K562 (cell line): ENCODE measurements at regions not wholly inside any gene's neighbourhood (a gene's known extent, or its start where the extent isn't known, plus 50 kb on each side); places are given as distances from the start of the nearest gene placed in this dataset.

ENCODE experiments used
- ATAC-seq: fragments of 200-7000 bp; cut with Tn5 transposase; 3 replicates; pipeline ENCODE4 v1.9.1; 2020; ENCODE audit warnings: moderate library complexity
- BruUV-seq: library from RNA; stranded (reverse); fragments of 400-500 nt; replicated peaks from 2 replicates; lab custom pipeline; 2021; lab: Mats Ljungman, UMichigan
- CTCF ChIA-PET: fragments of 300-600 bp; formaldehyde crosslinking; extraction: SDS; loops from one replicate; lab custom pipeline; 2021; ENCODE audit warnings: low intra/inter-chr PET ratio; lab: Yijun Ruan, JAX
- POLR2A ChIA-PET: fragments of 300-600, 350-650 bp; sonication (Branson Sonifier 250); formaldehyde crosslinking; extraction: SDS; loops from one replicate; lab custom pipeline; 2021; ENCODE audit warnings: antibody characterized with exemption, inconsistent platforms; lab: Yijun Ruan, JAX
- DNase-seq, 4 experiments: peaks; one replicate each; pipeline versions ENCODE4 v3.0.0 to v3.0.0-alpha.2; 2011 to 2018; ENCODE audit warnings: low spot score in 3 of 4, mixed read lengths in 3 of 4; ENCODE audit errors: extremely low read depth in 1 of 4
- FAIRE-seq: peaks from 2 replicates; lab custom pipeline; 2011; peaks lifted over from hg19 to GRCh38; lab: Jason Lieb, UNC
- H2AFZ ChIP-seq: 2 replicates; pipeline ENCODE4 v1.6.0; 2011; ENCODE audit warnings: low read depth, low read length, control low read depth, inconsistent platforms
- H3K27ac ChIP-seq: fragments of 200-600 bp; 3 replicates; pipeline ENCODE4 v1.8.0; 2011; ENCODE audit warnings: low read depth, mild to moderate bottlenecking, control low read depth, inconsistent platforms, low read length, moderate library complexity, mixed read lengths; ENCODE audit errors: extremely low read depth
- H3K27me3 ChIP-seq, 2 experiments: fragments of 300-600 bp in 1 of 2; 2 replicates in 1 of 2; 3 replicates in 1 of 2; pipeline versions ENCODE4 v1.6.0 to v1.8.0; 2011; ENCODE audit warnings: inconsistent platforms in 2 of 2, low read length in 2 of 2, mild to moderate bottlenecking in 1 of 2, mixed read lengths in 1 of 2, moderate library complexity in 1 of 2; ENCODE audit not compliant: control insufficient read depth in 2 of 2, insufficient read depth in 2 of 2
- H3K36me3 ChIP-seq: fragments of 300-600 bp; 3 replicates; pipeline ENCODE4 v1.8.0; 2011; ENCODE audit warnings: mild to moderate bottlenecking, low read length, inconsistent platforms; ENCODE audit not compliant: control insufficient read depth, insufficient read depth
- H3K4me1 ChIP-seq, 2 experiments: fragments of 200-600 bp in 1 of 2; replicated peaks in 1 of 2; 2 replicates in 1 of 2; 3 replicates in 1 of 2; pipeline versions ENCODE4 v1.5.1 to v1.8.0; 2011; ENCODE audit warnings: inconsistent platforms in 2 of 2, low read length in 2 of 2, mild to moderate bottlenecking in 1 of 2, mixed read lengths in 1 of 2, moderate library complexity in 1 of 2; ENCODE audit not compliant: control insufficient read depth in 2 of 2, insufficient read depth in 2 of 2
- H3K4me2 ChIP-seq: 2 replicates; pipeline ENCODE4 v1.6.1; 2011; ENCODE audit warnings: low read length, control low read depth, inconsistent platforms, mixed read lengths; ENCODE audit not compliant: insufficient read depth
- H3K4me3 ChIP-seq: fragments of 200-600 bp; sonication (generic), shearing (Covaris generic); 2 replicates; pipeline ENCODE4 v1.5.1; 2016; ENCODE audit warnings: control low read depth, inconsistent platforms
- H3K79me2 ChIP-seq: fragments of 200-600 bp; 3 replicates; pipeline ENCODE4 v1.8.0; 2011; ENCODE audit warnings: low read length, inconsistent platforms; ENCODE audit not compliant: control insufficient read depth, insufficient read depth
- H3K9ac ChIP-seq, 2 experiments: 2 replicates each; pipeline versions ENCODE4 v1.6.0 to v1.6.1; 2011; ENCODE audit warnings: low read depth in 2 of 2, low read length in 2 of 2, control low read depth in 1 of 2, inconsistent platforms in 1 of 2, mild to moderate bottlenecking in 1 of 2, mixed read lengths in 1 of 2; ENCODE audit not compliant: insufficient read depth in 1 of 2
- H3K9me1 ChIP-seq: one replicate; pipeline ENCODE4 v1.6.0; 2011; ENCODE audit warnings: inconsistent platforms, mild to moderate bottlenecking, low read length, moderate library complexity; ENCODE audit not compliant: control insufficient read depth, insufficient read depth
- H3K9me3 ChIP-seq: replicated peaks from 2 replicates; pipeline ENCODE4 v1.5.1; 2011; ENCODE audit warnings: low read depth, low read length, inconsistent platforms; ENCODE audit not compliant: control insufficient read depth, insufficient read depth
- H4K20me1 ChIP-seq: replicated peaks from 2 replicates; pipeline ENCODE4 v1.6.1; 2011; ENCODE audit warnings: low read length, inconsistent platforms, mixed read lengths; ENCODE audit not compliant: control insufficient read depth, insufficient read depth
- BCL6 ChIP-seq: fragments of 250-450 bp; sonication (Bioruptor Pico); IDR thresholded peaks from 2 replicates; pipeline ENCODE4 v1.4.0; 2020
- COPS2 ChIP-seq: fragments of 450-650 bp; conservative IDR thresholded peaks from 2 replicates; pipeline ENCODE4 v1.6.1; 2016; ENCODE audit warnings: mild to moderate bottlenecking, moderate library complexity
- CTBP1 ChIP-seq: fragments of 450-650 bp; IDR thresholded peaks from 2 replicates; pipeline ENCODE4 v1.6.1; 2016; ENCODE audit warnings: borderline replicate concordance
- EZH2 ChIP-seq: IDR thresholded peaks from 2 replicates; pipeline ENCODE4 v1.6.1; 2012; ENCODE audit warnings: low read depth, mild to moderate bottlenecking, inconsistent platforms, low read length, borderline replicate concordance
- GABPB1 ChIP-seq: sonication (generic); formaldehyde crosslinking; IDR thresholded peaks from 2 replicates; pipeline ENCODE4 v1.8.0; 2022; ENCODE audit warnings: mild to moderate bottlenecking, missing genetic modification reagents
- GATAD2A ChIP-seq: fragments of 450-650 bp; IDR thresholded peaks from 2 replicates; pipeline ENCODE4 v1.6.1; 2017
- HDGF ChIP-seq: fragments of 450-650 bp; IDR thresholded peaks from 2 replicates; pipeline ENCODE4 v1.6.1; 2016
- HMGN3 ChIP-seq: IDR thresholded peaks from 2 replicates; pipeline ENCODE4 v1.6.1; 2011; ENCODE audit warnings: borderline replicate concordance, low read depth, mild to moderate bottlenecking, mixed read lengths, low read length; ENCODE audit not compliant: insufficient read length; ENCODE audit errors: extremely low read depth
- HSF4 ChIP-seq: fragments of 250-450 bp; sonication (Bioruptor Pico); IDR thresholded peaks from 2 replicates; pipeline ENCODE4 v2.1.2; 2022; ENCODE audit warnings: mild to moderate bottlenecking, moderate library complexity, borderline replicate concordance
- KDM2B ChIP-seq: fragments of 250-450 bp; sonication (Bioruptor Pico); IDR thresholded peaks from 2 replicates; pipeline ENCODE4 v1.8.0; 2021; ENCODE audit warnings: mild to moderate bottlenecking, moderate library complexity
- NFXL1 ChIP-seq: fragments of 450-650 bp; formaldehyde crosslinking; IDR thresholded peaks from 2 replicates; pipeline ENCODE4 v1.4.0; 2021; ENCODE audit warnings: mild to moderate bottlenecking
- NFYB ChIP-seq: IDR thresholded peaks from 2 replicates; pipeline ENCODE4 v1.6.1; 2011; ENCODE audit warnings: mild to moderate bottlenecking, moderate library complexity; ENCODE audit not compliant: insufficient read length; ENCODE audit errors: extremely low read depth
- OTX1 ChIP-seq: fragments of 450-650 bp; formaldehyde crosslinking; IDR thresholded peaks from 2 replicates; pipeline ENCODE4 v1.4.0; 2022; ENCODE audit warnings: mild to moderate bottlenecking
- POLR2A ChIP-seq: fragments of 450-650 bp; conservative IDR thresholded peaks from 2 replicates; pipeline ENCODE4 v1.6.1; 2016
- RCOR1 ChIP-seq, 2 experiments: IDR thresholded peaks; 2 replicates each; pipeline ENCODE4 v1.6.1; 2012; ENCODE audit warnings: low read depth in 2 of 2, low read length in 2 of 2, borderline replicate concordance in 1 of 2, improper control_type of control experiment in 1 of 2
- RFX7 ChIP-seq: fragments of 250-450 bp; sonication (Bioruptor Pico); IDR thresholded peaks from 2 replicates; pipeline ENCODE4 v1.5.1; 2021; ENCODE audit warnings: mild to moderate bottlenecking
- RNF2 ChIP-seq: sonication (generic); IDR thresholded peaks from 2 replicates; pipeline ENCODE4 v1.6.1; 2016
- TAF15 ChIP-seq: fragments of 200-400 bp; formaldehyde crosslinking; IDR thresholded peaks from 2 replicates; pipeline ENCODE4 v1.6.1; 2017; ENCODE audit warnings: mild to moderate bottlenecking, low read depth, low read length, moderate library complexity
- ZBTB7A ChIP-seq: IDR thresholded peaks from 2 replicates; pipeline ENCODE4 v1.6.1; 2011; ENCODE audit warnings: low read depth, mild to moderate bottlenecking, low read length, moderate library complexity, borderline replicate concordance; ENCODE audit not compliant: control insufficient read depth
- ZNF124 ChIP-seq: sonication (generic); formaldehyde crosslinking; IDR thresholded peaks from 2 replicates; pipeline ENCODE4 v1.8.1; 2022; ENCODE audit warnings: missing genetic modification reagents
- ZNF282 ChIP-seq: sonication (generic); formaldehyde crosslinking; IDR thresholded peaks from 2 replicates; pipeline ENCODE4 v1.8.1; 2023; ENCODE audit warnings: missing genetic modification reagents
- ZNF408 ChIP-seq: fragments of 250-450 bp; sonication (Bioruptor Pico); IDR thresholded peaks from 2 replicates; pipeline ENCODE4 v1.4.0; 2020; ENCODE audit warnings: low read depth, mild to moderate bottlenecking, moderate library complexity
- ZNF764 ChIP-seq: fragments of 250-450 bp; sonication (Bioruptor Pico); IDR thresholded peaks from 2 replicates; pipeline ENCODE4 v1.4.0; 2020; ENCODE audit warnings: low read depth, mild to moderate bottlenecking, moderate library complexity
- ZNF785 ChIP-seq: fragments of 250-450 bp; sonication (Bioruptor Pico); IDR thresholded peaks from 2 replicates; pipeline ENCODE4 v1.4.0; 2020; ENCODE audit warnings: mild to moderate bottlenecking
- WGBS: fragments of 100-300 bp; shearing (Covaris generic); methylation state at CpG from one replicate; pipeline ENCODE4 v1.1.6; 2016; ENCODE audit warnings: low coverage, mixed read lengths; ENCODE audit not compliant: insufficient coverage; ENCODE audit errors: missing lambda C conversion rate; 5-methylcytosine and 5-hydroxymethylcytosine counted together
- in situ Hi-C: fragments of 300-500 bp; cut with MboI; formaldehyde crosslinking; loops from 4 replicates; pipeline ENCODE4 v1.15.0; 2018; ENCODE audit warnings: inconsistent platforms, mixed read lengths
- intact Hi-C: fragments of 100-400 bp; cut with micrococcal nuclease; formaldehyde crosslinking; loops from 2 replicates; pipeline ENCODE4 v1.14.2; 2022
- TF ChIP-seq, protein P1 (sequence below): fragments of 450-650 bp; IDR thresholded peaks from 2 replicates; pipeline ENCODE4 v1.6.1; 2016

DNA sequence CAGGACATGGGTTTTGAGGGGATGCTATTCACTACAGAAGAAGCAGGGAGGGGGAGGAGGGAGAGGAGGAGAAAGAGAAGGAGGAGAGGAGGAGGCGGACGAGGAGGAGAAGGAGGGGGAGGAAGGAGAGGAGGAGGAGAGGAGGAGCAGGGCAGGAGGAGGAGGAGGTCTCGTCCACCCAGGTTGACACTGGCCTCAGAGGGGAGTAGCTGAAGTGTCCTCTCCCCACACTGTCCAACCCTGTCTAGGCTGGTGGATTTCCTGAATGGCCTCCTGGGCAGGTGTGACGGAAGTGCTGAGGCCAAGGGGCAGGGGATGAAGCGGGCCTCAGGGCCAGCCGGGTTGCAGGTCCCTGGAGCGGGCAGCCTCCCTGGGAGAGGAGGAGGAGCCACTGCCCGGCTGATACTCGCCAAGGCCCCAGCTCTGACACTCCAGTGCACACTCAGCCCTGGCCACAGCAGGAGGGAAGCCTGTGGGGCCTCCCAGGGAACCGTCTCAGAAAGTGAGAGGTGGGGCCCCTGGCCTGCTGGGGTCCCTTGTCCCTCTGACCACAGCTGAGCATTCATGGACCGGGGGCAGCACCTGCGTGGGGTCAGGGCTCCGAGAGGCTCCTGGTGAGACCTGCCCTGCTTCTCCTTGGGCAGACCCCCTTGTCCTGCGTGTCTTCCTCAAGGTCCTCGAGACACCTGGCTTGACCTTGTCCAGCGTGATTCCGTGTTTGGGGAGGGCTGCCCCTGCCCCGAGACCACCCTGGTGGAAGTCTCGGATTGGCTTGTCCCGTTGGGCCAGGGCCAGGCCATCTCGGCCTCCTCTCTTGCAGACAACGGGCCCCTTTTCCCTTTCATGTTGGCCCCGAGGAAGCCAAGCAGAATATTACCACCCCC is 200.6 kb upstream of the CIBAR2 start:
- in situ Hi-C loops (no loop called here), intact Hi-C loops (no loop called here)
- Histone ChIP-seq H2AFZ (no peak overlapping the region), H3K27ac (no peak overlapping the region), H3K36me3 (no peaks in the 10 kb centered on the region), H3K9ac (peak overlapping the region; percentile 17 to 80; a peak in 3 of 4 replicates), H3K4me3 (no peak overlapping the region), H4K20me1 (no peaks in the 10 kb centered on the region; the same call in 1 of the 2 replicates), H3K9me1 (no peaks in the 10 kb centered on the region), H3K9me3 (no peaks in the 10 kb centered on the region), H3K79me2 (peaks cover 13% of the 10 kb centered on the region; the same call in 2 of the 3 replicates), H3K4me1 (peaks cover 48 to 86% of the 10 kb centered on the region in 2 experiments), H3K27me3 (no peaks in the 10 kb centered on the region), H3K4me2 (peak overlapping the region; percentile 34; the same call in 1 of the 2 replicates)
- 56% methylated on average over 18 of the region's 23 CpGs for WGBS
- POLR2A ChIA-PET, result interaction anchor here (0.8 to 1.4 kb wide), 4 partner anchors 9 to 22 kb away, joined by 3 to 4 read pairs (median 3); no protein-coding TSS in a partner anchor
- FAIRE-seq, result no peak
- no peak for DNase-seq
- CTCF ChIA-PET, result no interaction called here
- no peak for ATAC-seq
- no TSS peak for BruUV-seq
- TF ChIP-seq KDM2B (CRISPR knock-in tag), result no peak
- TF ChIP-seq ZNF764 (CRISPR knock-in tag), result no peak
- TF ChIP-seq ZNF785 (CRISPR knock-in tag), result no peak
- TF ChIP-seq HDGF, result 0 out of 2 replicates have a peak, but pooled peaks have one; percentile 39
- no peak for TF ChIP-seq HSF4 (CRISPR knock-in tag)
- no peak for TF ChIP-seq OTX1 (CRISPR knock-in tag)
- TF ChIP-seq, protein P1, sequence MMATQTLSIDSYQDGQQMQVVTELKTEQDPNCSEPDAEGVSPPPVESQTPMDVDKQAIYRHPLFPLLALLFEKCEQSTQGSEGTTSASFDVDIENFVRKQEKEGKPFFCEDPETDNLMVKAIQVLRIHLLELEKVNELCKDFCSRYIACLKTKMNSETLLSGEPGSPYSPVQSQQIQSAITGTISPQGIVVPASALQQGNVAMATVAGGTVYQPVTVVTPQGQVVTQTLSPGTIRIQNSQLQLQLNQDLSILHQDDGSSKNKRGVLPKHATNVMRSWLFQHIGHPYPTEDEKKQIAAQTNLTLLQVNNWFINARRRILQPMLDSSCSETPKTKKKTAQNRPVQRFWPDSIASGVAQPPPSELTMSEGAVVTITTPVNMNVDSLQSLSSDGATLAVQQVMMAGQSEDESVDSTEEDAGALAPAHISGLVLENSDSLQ, result 0 out of 2 replicates have a peak, but pooled peaks have one; percentile 12
- peak; percentile 27 for TF ChIP-seq HMGN3
- TF ChIP-seq RNF2, result no peak
- TF ChIP-seq BCL6 (CRISPR knock-in tag), result no peak
- no peak for TF ChIP-seq EZH2
- no peak for TF ChIP-seq COPS2
- peak; percentile 47; the same call in 1 of the 2 replicates for TF ChIP-seq GATAD2A
- no peak for TF ChIP-seq GABPB1
- TF ChIP-seq POLR2A, result no peak
- peak; percentile 35; the same call in 1 of the 2 replicates for TF ChIP-seq ZBTB7A
- no peak for TF ChIP-seq NFYB
- no peak for TF ChIP-seq ZNF124 (CRISPR knock-in tag)
- no peak for TF ChIP-seq TAF15
- TF ChIP-seq RCOR1 (IDR thresholded peaks at IDR 0.05; ENCODE audit: borderline replicate concordance in 1 of 2, low read depth in 2 of 2, low read length in 2 of 2), result no peak
- TF ChIP-seq NFXL1 (CRISPR knock-in tag), result no peak
- no peak for TF ChIP-seq ZNF282 (CRISPR knock-in tag)
- TF ChIP-seq RFX7, result no peak
- no peak for TF ChIP-seq ZNF408 (CRISPR knock-in tag)
- TF ChIP-seq CTBP1, result no peak
